ENCODE measurements at regions not wholly inside any gene's neighbourhood (a gene's known extent, or its start where the extent isn't known, plus 50 kb on each side); places are given as distances from the start of the nearest gene placed in this dataset.

- TF ChIP-seq IRF9 (tag; IDR thresholded peaks at IDR 0.05): no peak
- no peak for TF ChIP-seq ESRRA (IDR thresholded peaks at IDR 0.05; ENCODE audit: borderline replicate concordance, low read depth)
- TF ChIP-seq, protein P1, sequence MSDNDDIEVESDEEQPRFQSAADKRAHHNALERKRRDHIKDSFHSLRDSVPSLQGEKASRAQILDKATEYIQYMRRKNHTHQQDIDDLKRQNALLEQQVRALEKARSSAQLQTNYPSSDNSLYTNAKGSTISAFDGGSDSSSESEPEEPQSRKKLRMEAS (CRISPR knock-in tag; IDR thresholded peaks at IDR 0.05): no peak
- TF ChIP-seq DIDO1 (tag; IDR thresholded peaks at IDR 0.05; ENCODE audit: low read depth): no peak
- TF ChIP-seq RBM15 (IDR thresholded peaks at IDR 0.05; ENCODE audit: insufficient read depth, low read length): no peak
- no peak for TF ChIP-seq HSF4 (CRISPR knock-in tag; IDR thresholded peaks at IDR 0.05; ENCODE audit: borderline replicate concordance)
- no peak for TF ChIP-seq NCOA6 (IDR thresholded peaks at IDR 0.05)
- no peak for TF ChIP-seq CC2D1A (IDR thresholded peaks at IDR 0.05)
- TF ChIP-seq GTF2F1 (IDR thresholded peaks at IDR 0.05; ENCODE audit: low read depth, low read length): no peak
Observed at GRCh38 chr6:4563156-4563555, 213.0 kb upstream of the CDYL start (continued).

DNA sequence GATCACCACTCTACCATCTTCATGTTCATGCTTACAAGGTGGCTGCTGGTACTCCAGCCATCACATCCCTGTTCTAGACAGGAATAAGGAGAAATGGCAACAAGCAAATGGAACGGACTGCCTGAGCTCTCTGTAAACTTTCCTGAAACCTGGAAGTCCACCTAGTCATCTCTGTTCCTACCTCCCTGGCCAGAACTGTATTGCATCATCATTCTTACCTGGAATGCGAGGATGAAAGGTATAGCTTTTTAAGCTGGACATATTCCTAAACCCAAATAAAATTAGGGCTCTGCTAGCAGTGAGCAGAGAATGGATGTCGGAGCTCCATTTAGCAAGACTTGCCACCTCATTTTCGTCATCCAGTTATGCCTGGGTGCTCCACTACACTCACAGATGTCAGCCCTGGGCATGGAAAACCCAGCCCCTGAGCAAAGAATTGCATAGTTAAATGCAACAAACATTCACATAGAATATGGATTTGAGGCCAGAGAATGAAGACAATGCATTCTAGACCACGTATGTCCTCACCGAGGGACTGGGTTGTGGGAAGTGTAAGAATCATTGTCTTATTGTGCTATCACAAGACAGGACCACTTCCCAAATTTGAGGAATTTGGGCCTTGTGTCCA, 214.3 kb upstream of the CDYL start:
- intact Hi-C loops (cut with micrococcal nuclease) (no loop called here), in situ Hi-C loops (cut with MboI) (no loop called here)
- ChIA-PET CTCF (ENCODE audit: low intra/inter-chr PET ratio) (no interaction called here), POLR2A (interaction anchor here (1.3 kb wide), 1 partner anchor 20 kb away, joined by 3 read pairs; no protein-coding TSS in a partner anchor)
- Histone ChIP-seq H3K9me3 (replicated peaks; ENCODE audit: control insufficient read depth, insufficient read depth, low read depth, low read length) (no peaks in the 10 kb centered on the region), H3K4me2 (ENCODE audit: insufficient read depth, low read length) (no peak overlapping the region), H3K27me3 (ENCODE audit: control insufficient read depth in 2 of 2, insufficient read depth in 2 of 2, low read length in 2 of 2) (peaks cover 39 to 74% of the 10 kb centered on the region in 2 experiments), H3K9ac (ENCODE audit: insufficient read depth in 1 of 2, low read depth in 2 of 2, low read length in 2 of 2) (no peak overlapping the region), H3K79me2 (ENCODE audit: control insufficient read depth, insufficient read depth, low read length) (no peaks in the 10 kb centered on the region), H3K36me3 (ENCODE audit: control insufficient read depth, insufficient read depth, low read length) (no peaks in the 10 kb centered on the region), H4K20me1 (replicated peaks; ENCODE audit: control insufficient read depth, insufficient read depth, low read length) (no peaks in the 10 kb centered on the region; the same call in 1 of the 2 replicates), H3K9me1 (ENCODE audit: control insufficient read depth, insufficient read depth, low read length) (no peaks in the 10 kb centered on the region), H3K27ac (ENCODE audit: extremely low read depth, low read depth, low read length) (no peak overlapping the region), H3K4me1 (replicated peaks in 1 of 2; ENCODE audit: control insufficient read depth in 2 of 2, insufficient read depth in 2 of 2, low read length in 2 of 2) (no peaks in the 10 kb centered on the region; a peak in 1 of 5 replicates), H2AFZ (ENCODE audit: low read depth, low read length) (no peak overlapping the region), H3K4me3 (no peak overlapping the region)
- no TSS peak for BruUV-seq (replicated peaks)
- ATAC-seq (no peak), FAIRE-seq (no peak), DNase-seq (ENCODE audit: extremely low read depth in 1 of 4, low spot score in 3 of 4) (no peak)
- 0% methylated on average over 6 of the region's 6 CpGs for WGBS (ENCODE audit: insufficient coverage, low coverage, missing lambda C conversion rate)
- TF ChIP-seq NR2F6 (CRISPR knock-in tag; IDR thresholded peaks at IDR 0.05) (no peak), PBX2 (CRISPR knock-in tag; IDR thresholded peaks at IDR 0.05; ENCODE audit: low read depth) (no peak), PBX2 (tag; conservative IDR thresholded peaks at IDR 0.05; ENCODE audit: low read depth) (no peak), ZSCAN32 (CRISPR knock-in tag; IDR thresholded peaks at IDR 0.05) (peak; percentile 59; the same call in 1 of the 2 replicates), POLR2G (IDR thresholded peaks at IDR 0.05; ENCODE audit: low read depth, low read length) (no peak), ATF3 (IDR thresholded peaks at IDR 0.05) (peak; percentile 73), ATF3 (CRISPR knock-in tag; conservative IDR thresholded peaks at IDR 0.05) (no peak), FOXM1 (IDR thresholded peaks at IDR 0.05; ENCODE audit: low read depth) (no peak), FOXM1 (CRISPR knock-in tag; IDR thresholded peaks at IDR 0.05; ENCODE audit: low read depth) (no peak)

All from K562 (cell line).